Activated CD4-positive, alpha-beta T cell treated with anti-CD3 and anti-CD28 coated beads for 4 hours (primary cell): ENCODE measurements at regions not wholly inside any gene's neighbourhood (a gene's known extent, or its start where the extent isn't known, plus 50 kb on each side); places are given as distances from the start of the nearest gene placed in this dataset.

Experiments
- DNase-seq, 2 donors: peaks; one replicate each; pipeline ENCODE4 v3.0.0-alpha.2; 2020

GRCh38 chr1:50358962-50359361 lies 64.3 kb downstream of the DMRTA2 start:
- no peak for DNase-seq

GRCh38 chr1:50357186-50357585 lies 66.1 kb downstream of the DMRTA2 start:
- no peak for DNase-seq

GRCh38 chr1:50354813-50355212 lies 68.4 kb downstream of the DMRTA2 start:
- no peak for DNase-seq

GRCh38 chr1:50352428-50352827 lies 70.8 kb downstream of the DMRTA2 start:
- DNase-seq: no peak

DNA sequence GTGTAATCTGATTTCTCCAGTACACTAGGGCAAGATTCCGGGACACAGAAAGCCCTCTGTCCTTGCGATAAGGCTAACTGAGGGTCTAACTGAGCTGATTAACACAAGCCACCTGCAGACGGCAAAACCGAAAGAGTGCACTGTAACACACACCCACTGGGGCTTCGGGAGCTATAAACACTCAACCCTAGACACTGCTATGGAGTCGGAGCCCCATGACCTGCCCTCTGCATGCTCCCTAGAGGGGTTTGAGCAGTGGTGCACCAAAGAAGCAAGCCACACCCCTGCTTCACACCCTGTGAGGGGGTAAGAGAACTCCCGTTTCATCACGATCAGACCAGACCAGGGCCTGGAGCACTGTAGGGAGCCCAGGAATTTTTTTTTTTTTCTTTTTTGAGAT lies 72.4 kb downstream of the DMRTA2 start:
- no peak for DNase-seq

- no peak for DNase-seq
Measured at GRCh38 chr1:50350421-50350820, 72.8 kb downstream of the DMRTA2 start.

DNA sequence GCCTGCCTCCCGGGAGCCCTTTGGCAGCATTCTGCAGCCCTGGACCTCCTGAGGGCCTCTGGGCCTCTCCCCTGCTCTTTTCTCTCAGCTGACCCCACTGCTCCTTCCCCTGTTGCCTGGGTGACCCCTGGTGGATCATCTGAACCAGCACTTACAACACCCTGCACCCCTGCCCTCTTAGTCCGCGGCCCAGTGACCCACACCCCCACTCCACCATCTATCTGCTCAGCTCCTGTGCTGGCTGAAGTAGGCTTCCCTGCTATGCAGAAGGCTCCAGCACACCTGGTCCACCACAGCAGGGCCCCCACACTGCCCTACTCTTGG lies 74.0 kb downstream of the DMRTA2 start:
- no peak for DNase-seq

DNA sequence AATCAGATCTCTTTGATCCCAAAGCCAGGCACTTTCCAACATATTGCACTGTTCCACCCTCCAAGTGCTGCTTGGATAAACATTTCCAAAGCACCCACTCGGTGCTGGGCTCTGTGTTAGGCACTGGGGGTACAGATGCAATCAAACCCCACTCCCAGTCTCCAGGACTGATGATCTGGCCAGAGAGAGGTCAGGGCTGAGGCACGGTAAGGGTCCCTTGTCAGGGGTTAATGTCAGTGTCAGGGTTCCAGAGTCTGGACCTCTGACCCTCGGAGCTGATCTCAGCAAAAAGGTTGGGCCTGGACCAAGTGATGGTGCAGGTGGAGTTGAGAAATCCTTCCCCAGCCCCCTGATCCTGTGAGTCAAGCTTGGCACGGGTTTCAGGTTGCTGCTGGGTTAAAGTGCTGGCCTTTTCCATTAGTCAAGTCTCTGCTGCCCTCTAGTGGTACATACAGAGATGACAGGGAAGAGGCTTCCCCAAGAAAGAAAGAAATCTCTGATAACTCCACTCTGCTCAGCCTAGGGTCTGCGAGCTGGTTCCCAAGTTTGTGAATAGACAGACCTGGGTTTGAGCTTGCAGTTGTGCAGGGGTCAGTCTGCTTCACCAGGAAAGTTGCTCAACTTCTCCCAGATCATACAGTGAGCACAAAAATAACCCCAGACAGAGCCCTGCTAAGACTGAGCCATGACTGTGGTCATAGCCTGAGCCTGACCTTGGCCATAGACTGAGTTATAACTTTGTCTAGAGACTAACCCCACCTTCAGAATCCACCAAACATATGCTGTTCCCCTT lies 74.6 kb downstream of the DMRTA2 start:
- DNase-seq: peak; percentile 12 to 40

- no peak for DNase-seq
Measured at GRCh38 chr1:50347933-50348332, 75.3 kb downstream of the DMRTA2 start.

DNA sequence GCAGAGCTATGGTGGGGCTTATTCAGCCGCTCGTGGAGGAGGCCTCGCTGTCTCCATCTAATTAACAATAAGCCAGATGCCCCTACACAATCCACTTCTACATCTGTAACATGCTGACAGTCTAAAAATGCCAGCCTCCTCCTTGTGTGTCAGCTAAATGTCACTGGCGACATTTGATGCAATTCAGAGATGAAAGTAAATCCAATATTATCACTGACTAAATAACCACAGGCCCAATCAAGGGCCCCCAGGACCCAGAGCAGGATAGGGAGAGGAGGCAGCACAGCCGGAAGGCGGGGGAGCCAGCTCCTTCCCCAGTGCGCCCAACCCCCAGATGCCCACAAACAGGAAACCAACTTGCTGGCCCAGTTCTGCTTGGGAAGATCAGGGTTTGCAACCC lies 76.6 kb downstream of the DMRTA2 start:
- no peak for DNase-seq

DNA sequence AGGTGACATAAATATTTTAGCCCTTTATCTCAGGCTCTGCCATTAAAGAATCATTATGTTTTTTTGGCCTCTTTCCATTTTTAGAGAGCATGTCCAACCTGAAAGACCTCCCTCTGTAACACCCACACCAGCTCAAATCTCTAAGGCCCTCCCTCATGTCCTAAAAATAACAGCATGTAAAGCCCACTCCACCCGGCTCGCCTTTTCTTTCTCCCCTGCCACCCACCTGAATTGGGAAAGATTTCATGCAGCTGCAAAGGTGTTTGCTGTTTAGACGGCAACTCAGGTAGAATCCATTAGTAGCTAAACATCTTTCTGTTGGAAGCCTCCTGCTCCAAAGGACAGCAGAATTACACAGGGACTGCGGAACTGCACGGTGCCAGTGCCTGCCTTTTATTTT lies 79.9 kb downstream of the DMRTA2 start:
- no peak for DNase-seq

GRCh38 chr1:50342525-50342924 lies 80.7 kb downstream of the DMRTA2 start:
- DNase-seq: no peak

DNA sequence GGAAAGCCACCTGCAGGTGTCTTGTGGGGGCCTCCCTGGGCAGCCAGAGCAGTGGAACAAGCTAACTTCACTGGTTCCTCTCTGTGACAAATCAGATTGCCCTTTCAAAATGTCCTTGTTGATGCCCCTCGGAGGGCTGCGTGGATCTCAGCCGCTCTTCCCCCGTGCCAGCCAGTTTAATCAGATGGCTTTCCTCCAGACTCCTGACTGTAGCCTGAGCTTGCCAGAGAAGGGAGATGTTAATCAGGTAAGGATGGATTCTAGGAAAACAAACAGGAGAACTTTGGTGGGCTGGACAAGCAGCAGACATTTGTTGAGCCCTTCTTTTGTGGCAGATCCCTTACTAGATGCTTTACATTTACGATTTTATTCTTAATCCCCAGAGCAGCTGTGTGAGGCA lies 88.2 kb downstream of the DMRTA2 start:
- DNase-seq: no peak

DNA sequence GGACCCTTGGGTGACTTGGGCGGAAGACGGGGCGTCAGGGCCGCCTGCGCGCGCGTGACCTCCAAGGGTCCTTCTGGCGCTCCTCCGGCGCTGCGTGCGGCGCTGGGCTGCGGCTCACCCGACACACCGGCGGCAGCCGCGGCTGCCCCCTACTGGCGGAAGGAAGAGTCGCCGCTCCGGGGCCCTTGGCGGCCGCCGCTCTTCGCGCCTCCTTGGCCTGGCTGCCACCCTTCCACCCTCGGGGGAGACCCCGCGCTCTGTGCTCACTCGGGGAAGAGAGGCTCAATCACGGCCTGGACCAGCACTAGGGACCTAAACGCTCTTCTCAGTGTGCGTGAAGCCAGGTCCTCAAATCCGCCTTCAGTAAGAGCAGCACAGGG lies 89.7 kb downstream of the DMRTA2 start:
- DNase-seq: peak in 1 of 2 donors; percentile 30

DNA sequence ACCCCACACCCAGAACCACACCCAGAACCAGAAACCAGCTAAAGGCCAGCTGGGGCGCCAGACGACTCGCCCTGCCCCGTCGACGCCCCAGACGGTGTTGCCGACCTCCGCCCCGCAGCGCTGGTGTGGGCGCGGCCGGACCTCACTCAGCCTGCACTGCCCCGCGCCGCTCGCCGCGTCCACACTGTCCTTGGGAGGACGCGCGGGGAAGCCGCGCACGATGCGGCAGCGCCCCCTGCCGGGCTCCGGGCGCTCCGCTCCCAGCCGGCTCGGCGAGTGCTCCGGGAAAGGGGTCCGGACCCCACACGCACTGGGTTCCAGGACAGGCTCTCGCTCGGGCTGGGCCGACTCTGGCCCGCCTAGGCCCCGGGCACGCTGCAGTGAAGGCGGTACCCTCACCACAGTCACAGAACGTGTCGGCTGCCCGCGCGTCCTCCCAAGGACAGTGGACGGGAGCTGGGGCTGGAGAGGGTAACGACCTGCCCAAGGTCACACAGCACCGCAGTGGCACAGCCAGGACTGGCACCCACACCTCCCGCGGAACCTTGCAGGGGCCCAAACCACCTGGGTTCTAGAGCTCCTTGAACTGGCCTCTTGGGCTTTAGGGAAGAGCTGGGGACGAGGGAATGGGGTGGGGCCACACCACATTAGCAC lies 90.2 kb downstream of the DMRTA2 start:
- DNase-seq: peak in 1 of 2 donors; percentile 6

DNA sequence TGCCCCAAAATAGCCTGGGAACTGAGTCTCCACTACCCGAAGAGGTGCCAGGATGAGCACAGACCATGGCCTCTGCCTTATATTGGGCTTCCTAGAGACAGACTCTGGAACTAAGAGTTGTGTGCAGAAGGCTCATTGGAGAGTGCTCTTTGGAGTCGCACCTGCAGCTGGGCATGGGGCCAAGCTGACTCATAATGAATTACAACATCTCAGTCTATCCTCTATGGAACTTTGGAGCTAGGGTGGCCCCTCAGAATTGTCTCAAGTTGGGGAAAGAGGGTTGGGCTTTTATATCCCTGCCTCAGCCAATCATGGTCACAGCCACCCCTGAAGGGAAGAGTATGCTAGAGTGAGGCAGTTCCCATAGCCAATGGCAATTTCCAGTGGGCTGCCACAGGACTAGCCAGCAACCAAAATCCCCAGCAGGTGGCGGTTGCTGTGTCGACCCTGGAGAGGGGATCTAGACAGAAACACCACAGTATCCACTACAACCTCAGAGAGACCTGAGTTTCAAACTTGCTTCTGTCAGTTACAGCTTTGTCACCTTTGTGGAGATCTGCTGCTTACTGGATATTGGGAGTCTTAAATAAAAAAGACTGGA lies 93.8 kb downstream of the DMRTA2 start:
- DNase-seq: no peak

DNA sequence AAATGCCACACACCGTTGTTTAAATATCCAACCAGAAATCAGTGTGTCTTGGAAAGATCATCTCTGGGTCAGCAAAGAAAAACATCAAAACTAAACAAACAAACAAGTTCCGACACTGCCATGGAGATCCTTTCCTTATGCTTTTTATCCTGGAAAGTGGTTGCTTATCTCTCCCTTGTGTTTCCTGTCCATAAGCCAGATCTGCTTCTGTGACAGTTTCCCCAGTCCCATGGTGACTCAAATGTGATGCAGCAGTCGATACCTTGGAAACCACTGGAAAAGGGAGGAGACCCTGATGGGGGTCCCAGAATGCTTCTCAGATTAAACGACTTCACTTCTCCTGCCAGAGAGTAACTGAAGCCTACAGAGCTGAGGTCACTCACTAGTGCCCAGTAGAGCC lies 94.7 kb downstream of the DMRTA2 start:
- DNase-seq: no peak

DNA sequence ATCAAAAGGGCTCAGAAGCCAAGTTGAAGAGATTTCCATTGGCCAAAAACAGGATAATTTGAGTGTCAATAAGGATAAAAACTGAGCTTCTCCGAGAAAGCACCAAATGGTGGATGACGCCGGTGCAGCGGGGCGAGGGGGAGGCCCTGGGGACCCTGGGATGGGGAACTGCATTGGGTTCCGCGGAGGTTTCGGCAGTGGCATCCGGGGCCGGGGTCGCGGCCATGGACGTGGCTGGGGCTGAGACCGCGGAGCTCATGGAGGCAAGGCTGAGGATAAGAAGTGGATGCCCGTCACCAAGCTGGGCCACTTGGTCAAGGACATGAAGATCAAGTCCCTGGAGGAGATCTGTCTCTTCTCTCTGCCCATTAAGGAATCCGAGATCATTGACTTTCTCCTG lies 97.2 kb downstream of the DMRTA2 start:
- DNase-seq: no peak

GRCh38 chr1:50322579-50322978 lies 100.7 kb downstream of the DMRTA2 start:
- no peak for DNase-seq

GRCh38 chr1:50318428-50318827 lies 104.8 kb downstream of the DMRTA2 start:
- no peak for DNase-seq

DNA sequence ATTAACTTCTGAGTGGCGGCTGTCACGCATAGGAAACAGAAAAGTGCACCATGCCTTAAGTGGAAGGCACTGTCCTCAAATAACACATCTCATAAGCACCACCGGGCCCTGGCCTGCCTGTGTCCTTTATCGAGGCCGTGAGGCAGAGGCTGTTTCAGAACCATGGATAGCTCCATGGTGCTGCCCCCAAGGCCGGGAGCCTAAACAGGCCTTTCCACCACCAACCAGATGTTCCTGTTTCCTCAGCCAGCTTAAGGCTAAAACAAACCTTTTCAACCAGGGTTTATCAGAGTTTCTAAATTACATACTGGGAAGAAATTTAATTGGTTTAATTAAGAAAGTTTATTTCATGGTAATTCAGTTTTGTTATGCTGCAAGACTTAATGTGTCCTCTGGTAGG lies 114.4 kb downstream of the DMRTA2 start:
- no peak for DNase-seq

- no peak for DNase-seq
Measured at GRCh38 chr1:50305808-50306207, 117.4 kb downstream of the DMRTA2 start.

- no peak for DNase-seq
Measured at GRCh38 chr1:50300297-50300696, 122.9 kb downstream of the DMRTA2 start.

- no peak for DNase-seq
Measured at GRCh38 chr1:50295566-50295965, 127.7 kb downstream of the DMRTA2 start.

GRCh38 chr1:50292276-50292675 lies 131.0 kb downstream of the DMRTA2 start:
- no peak for DNase-seq
